PC-9 (cell line): ENCODE measurements at regions not wholly inside any gene's neighbourhood (a gene's known extent, or its start where the extent isn't known, plus 50 kb on each side); places are given as distances from the start of the nearest gene placed in this dataset.

Source experiments
- BruUV-seq: library from RNA; stranded (reverse); fragments of 400-500 nt; replicated peaks from 2 replicates; lab custom pipeline; 2021; lab: Mats Ljungman, UMichigan
- CTCF ChIA-PET: fragments of 300-600 bp; sonication (Branson Sonifier 250); formaldehyde crosslinking; loops from one replicate; lab custom pipeline; 2022; ENCODE audit warnings: antibody characterized with exemption; lab: Charles Lee
- POLR2A ChIA-PET: fragments of 300-600 bp; sonication (Branson Sonifier 250); formaldehyde crosslinking; loops from one replicate; lab custom pipeline; 2022; ENCODE audit warnings: antibody characterized with exemption; ENCODE audit not compliant: unreplicated experiment; lab: Charles Lee
- DNase-seq, 2 experiments: peaks; one replicate each; pipeline versions ENCODE4 v3.0.0 to v3.0.0-alpha.2; 2015 to 2022; ENCODE audit warnings: mixed read lengths in 1 of 2
- H2AFZ ChIP-seq: fragments of 200-600 bp; sonication (generic); 2 replicates; pipeline ENCODE4 v1.8.1; 2017; ENCODE audit warnings: antibody characterized with exemption
- H3F3A ChIP-seq: fragments of 200-600 bp; sonication (generic); 2 replicates; pipeline ENCODE4 v1.8.1; 2017; ENCODE audit warnings: antibody characterized with exemption, mild to moderate bottlenecking, low read depth; ENCODE audit not compliant: insufficient read depth
- H3K27ac ChIP-seq: fragments of 200-600 bp; sonication (generic); 2 replicates; pipeline ENCODE4 v1.6.1; 2016; ENCODE audit warnings: mixed run types
- H3K27me3 ChIP-seq: fragments of 200-600 bp; sonication (generic); 2 replicates; pipeline ENCODE4 v1.6.1; 2016; ENCODE audit warnings: low read depth, mixed run types; ENCODE audit not compliant: insufficient read depth
- H3K36me3 ChIP-seq: fragments of 200-600 bp; sonication (generic); 2 replicates; pipeline ENCODE4 v1.6.1; 2016; ENCODE audit warnings: low read depth, mixed run types
- H3K4me1 ChIP-seq: fragments of 200-600 bp; sonication (generic); replicated peaks from 2 replicates; pipeline ENCODE4 v1.6.1; 2016; ENCODE audit warnings: mixed run types; ENCODE audit not compliant: insufficient read depth
- H3K4me2 ChIP-seq: fragments of 200-600 bp; sonication (generic); 2 replicates; pipeline ENCODE4 v1.6.1; 2017; ENCODE audit warnings: mixed run types
- H3K4me3 ChIP-seq: fragments of 200-600 bp; sonication (generic); 2 replicates; pipeline ENCODE4 v1.6.1; 2016; ENCODE audit warnings: mixed run types
- H3K79me2 ChIP-seq: fragments of 200-600 bp; sonication (generic); 2 replicates; pipeline ENCODE4 v1.6.1; 2017; ENCODE audit warnings: low read depth, mixed run types
- H3K9me2 ChIP-seq: fragments of 200-600 bp; sonication (generic); 2 replicates; pipeline ENCODE4 v1.8.1; 2017; ENCODE audit warnings: mild to moderate bottlenecking; ENCODE audit not compliant: insufficient read depth
- H3K9me3 ChIP-seq: fragments of 200-600 bp; sonication (generic); 2 replicates; pipeline ENCODE4 v1.8.1; 2016; ENCODE audit warnings: low read depth; ENCODE audit not compliant: insufficient read depth
- H4K20me1 ChIP-seq: fragments of 200-600 bp; sonication (generic); 2 replicates; pipeline ENCODE4 v1.8.1; 2017; ENCODE audit not compliant: insufficient read depth
- EZH2 ChIP-seq: fragments of 200-600 bp; sonication (generic); IDR thresholded peaks from 2 replicates; pipeline ENCODE4 v1.8.0; 2017; ENCODE audit warnings: antibody characterized with exemption, low read depth
- intact Hi-C: fragments of 100-400 bp; cut with micrococcal nuclease; formaldehyde crosslinking; loops from one replicate; pipeline ENCODE4 v1.10.0; 2022; ENCODE audit not compliant: unreplicated experiment
- TF ChIP-seq, protein P1 (sequence below): fragments of 200-600 bp; sonication (generic); conservative IDR thresholded peaks from 2 replicates; pipeline ENCODE4 v1.6.1; 2017; ENCODE audit warnings: mixed run types, antibody characterized with exemption, mild to moderate bottlenecking, moderate library complexity

DNA sequence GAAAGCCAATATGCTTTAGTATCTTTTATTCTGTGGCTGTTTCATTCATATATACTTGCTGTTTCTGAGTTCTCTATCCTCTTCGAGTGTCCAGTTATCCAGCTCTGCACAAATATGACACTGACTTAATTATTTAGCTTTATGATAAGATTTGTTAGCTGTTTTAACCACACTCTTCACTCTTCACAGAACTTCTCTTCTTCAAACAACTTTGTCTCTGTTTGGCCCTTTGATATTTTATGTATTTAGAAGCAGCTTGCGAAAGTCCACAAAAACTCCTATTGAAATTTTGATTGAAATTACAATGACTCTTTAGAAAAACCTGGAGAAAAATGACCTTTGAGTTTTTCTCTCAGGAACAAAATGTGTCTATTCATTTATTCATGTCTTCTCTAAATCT lies 407.0 kb downstream of the CPS1 start:
- Histone ChIP-seq H3K36me3 (no peaks in the 10 kb centered on the region), H2AFZ (no peak overlapping the region), H3K27me3 (no peaks in the 10 kb centered on the region), H3F3A (no peaks in the 10 kb centered on the region), H3K9me3 (no peaks in the 10 kb centered on the region), H4K20me1 (no peaks in the 10 kb centered on the region), H3K79me2 (no peaks in the 10 kb centered on the region), H3K4me2 (no peak overlapping the region), H3K4me3 (no peak overlapping the region), H3K27ac (no peak overlapping the region), H3K9me2 (no peaks in the 10 kb centered on the region), H3K4me1 (no peaks in the 10 kb centered on the region)
- ChIA-PET CTCF (no interaction called here), POLR2A (no interaction called here)
- no peak for TF ChIP-seq EZH2
- TF ChIP-seq, protein P1, sequence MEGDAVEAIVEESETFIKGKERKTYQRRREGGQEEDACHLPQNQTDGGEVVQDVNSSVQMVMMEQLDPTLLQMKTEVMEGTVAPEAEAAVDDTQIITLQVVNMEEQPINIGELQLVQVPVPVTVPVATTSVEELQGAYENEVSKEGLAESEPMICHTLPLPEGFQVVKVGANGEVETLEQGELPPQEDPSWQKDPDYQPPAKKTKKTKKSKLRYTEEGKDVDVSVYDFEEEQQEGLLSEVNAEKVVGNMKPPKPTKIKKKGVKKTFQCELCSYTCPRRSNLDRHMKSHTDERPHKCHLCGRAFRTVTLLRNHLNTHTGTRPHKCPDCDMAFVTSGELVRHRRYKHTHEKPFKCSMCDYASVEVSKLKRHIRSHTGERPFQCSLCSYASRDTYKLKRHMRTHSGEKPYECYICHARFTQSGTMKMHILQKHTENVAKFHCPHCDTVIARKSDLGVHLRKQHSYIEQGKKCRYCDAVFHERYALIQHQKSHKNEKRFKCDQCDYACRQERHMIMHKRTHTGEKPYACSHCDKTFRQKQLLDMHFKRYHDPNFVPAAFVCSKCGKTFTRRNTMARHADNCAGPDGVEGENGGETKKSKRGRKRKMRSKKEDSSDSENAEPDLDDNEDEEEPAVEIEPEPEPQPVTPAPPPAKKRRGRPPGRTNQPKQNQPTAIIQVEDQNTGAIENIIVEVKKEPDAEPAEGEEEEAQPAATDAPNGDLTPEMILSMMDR, result no peak
- intact Hi-C loops, result no loop called here
- no peak for DNase-seq
- BruUV-seq, result no TSS peak

DNA sequence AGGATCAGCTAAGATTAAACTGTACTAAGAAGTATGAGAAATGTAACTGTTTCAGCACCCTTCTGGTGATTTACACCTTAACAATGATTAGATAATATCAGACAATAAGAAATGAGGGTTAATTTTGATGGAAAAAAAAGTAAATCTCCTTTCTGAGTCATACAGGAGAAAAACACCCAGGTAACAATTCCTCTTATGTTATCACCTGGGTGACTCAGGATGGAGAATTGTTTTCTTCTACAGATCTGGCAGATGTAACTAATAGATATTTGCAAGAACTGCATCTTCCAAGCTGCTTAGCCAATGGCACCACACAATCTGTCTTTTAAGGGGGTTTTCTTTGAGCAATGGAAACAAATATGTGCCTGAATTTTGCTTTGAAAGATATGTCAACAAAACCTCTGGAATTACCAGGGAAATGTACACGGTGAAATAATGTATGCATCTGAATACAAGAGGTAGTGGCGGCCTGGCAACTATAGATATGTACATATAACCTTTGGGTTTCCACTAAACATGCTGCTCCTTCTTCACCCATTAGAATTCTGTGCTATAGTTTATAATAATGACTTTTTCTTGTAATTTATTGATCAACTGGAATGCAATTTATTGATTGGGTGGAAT lies 407.9 kb downstream of the CPS1 start:
- H3K4me2 ChIP-seq, result no peak overlapping the region
- no peaks in the 10 kb centered on the region for H3K9me3 ChIP-seq
- ChIA-PET POLR2A (no interaction called here), CTCF (no interaction called here)
- H3K27ac ChIP-seq, result no peak overlapping the region
- H2AFZ ChIP-seq, result no peak overlapping the region
- no TSS peak for BruUV-seq
- TF ChIP-seq, protein P1, result no peak
- no peak for TF ChIP-seq EZH2
- no peaks in the 10 kb centered on the region for H4K20me1 ChIP-seq
- no peaks in the 10 kb centered on the region for H3K27me3 ChIP-seq
- H3K9me2 ChIP-seq, result no peaks in the 10 kb centered on the region
- no peaks in the 10 kb centered on the region for H3K36me3 ChIP-seq
- no peaks in the 10 kb centered on the region for H3F3A ChIP-seq
- no peak for DNase-seq
- no peaks in the 10 kb centered on the region for H3K79me2 ChIP-seq
- intact Hi-C loops, result no loop called here
- no peak overlapping the region for H3K4me3 ChIP-seq
- no peaks in the 10 kb centered on the region for H3K4me1 ChIP-seq

DNA sequence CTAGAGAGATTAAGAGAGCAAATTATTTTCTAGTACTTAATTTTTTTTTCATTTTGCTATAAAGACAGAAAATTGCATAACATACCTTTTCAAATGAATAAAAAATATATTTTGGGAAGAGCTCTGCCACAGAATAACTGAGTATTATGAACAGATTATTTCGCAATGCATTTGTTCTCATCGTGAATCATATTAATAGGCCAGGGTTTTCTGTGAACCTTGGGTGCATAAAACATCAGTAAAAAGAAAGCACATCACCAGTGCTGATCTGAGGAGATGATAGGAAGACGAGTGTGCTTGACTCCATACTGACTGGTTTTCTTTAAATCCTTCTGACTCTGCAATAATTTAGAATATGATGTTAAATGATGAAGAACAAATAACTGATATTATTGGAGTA lies 409.1 kb downstream of the CPS1 start:
- POLR2A ChIA-PET, result no interaction called here
- no peak overlapping the region for H3K27ac ChIP-seq

More for the DNA sequence above, 409.1 kb downstream of the CPS1 start:
- Histone ChIP-seq H2AFZ (no peak overlapping the region), H3K9me3 (no peaks in the 10 kb centered on the region), H3K79me2 (no peaks in the 10 kb centered on the region), H3K4me1 (no peaks in the 10 kb centered on the region), H3K4me2 (no peak overlapping the region), H3K36me3 (no peaks in the 10 kb centered on the region), H4K20me1 (no peaks in the 10 kb centered on the region), H3K4me3 (no peak overlapping the region), H3K9me2 (no peaks in the 10 kb centered on the region), H3F3A (no peaks in the 10 kb centered on the region), H3K27me3 (no peaks in the 10 kb centered on the region)
- CTCF ChIA-PET, result no interaction called here
- no peak for DNase-seq
- no peak for TF ChIP-seq EZH2
- TF ChIP-seq, protein P1, result no peak
- no TSS peak for BruUV-seq
- intact Hi-C loops, result no loop called here
